GM19193 (cell line): ENCODE measurements at regions not wholly inside any gene's neighbourhood (a gene's known extent, or its start where the extent isn't known, plus 50 kb on each side); places are given as distances from the start of the nearest gene placed in this dataset.

Source experiments
- POLR2A ChIP-seq: IDR thresholded peaks from 4 replicates; pipeline ENCODE4 v1.6.1; 2011; ENCODE audit not compliant: insufficient read depth, insufficient read length; ENCODE audit errors: extremely low read depth

GRCh38 chr12:14126692-14127091 is 145.3 kb upstream of the GRIN2B start:
- no peak for TF ChIP-seq POLR2A

GRCh38 chr12:14129611-14130195 is 148.3 kb upstream of the GRIN2B start:
- no peak for TF ChIP-seq POLR2A

GRCh38 chr12:14135996-14136395 is 154.6 kb upstream of the GRIN2B start:
- no peak for TF ChIP-seq POLR2A

GRCh38 chr12:14138495-14138894 is 157.1 kb upstream of the GRIN2B start:
- no peak for TF ChIP-seq POLR2A

GRCh38 chr12:14148489-14149270 is 167.3 kb upstream of the GRIN2B start:
- TF ChIP-seq POLR2A = no peak

- no peak for TF ChIP-seq POLR2A
Observed at GRCh38 chr12:14153803-14154202, 172.4 kb upstream of the GRIN2B start.

GRCh38 chr12:14156606-14157005 is 175.2 kb upstream of the GRIN2B start:
- TF ChIP-seq POLR2A = no peak

- no peak for TF ChIP-seq POLR2A
Observed at GRCh38 chr12:14157088-14157747, 175.8 kb upstream of the GRIN2B start.

- no peak for TF ChIP-seq POLR2A
Observed at GRCh38 chr12:14164266-14164665, 182.9 kb upstream of the GRIN2B start.

GRCh38 chr12:14167005-14167628 is 185.7 kb upstream of the GRIN2B start:
- TF ChIP-seq POLR2A = no peak

GRCh38 chr12:14169281-14169680 is 187.9 kb upstream of the GRIN2B start:
- no peak for TF ChIP-seq POLR2A

- no peak for TF ChIP-seq POLR2A
Observed at GRCh38 chr12:14171106-14171505, 189.7 kb upstream of the GRIN2B start.

- no peak for TF ChIP-seq POLR2A
Observed at GRCh38 chr12:14175206-14175605, 190.3 kb upstream of the ATF7IP start.

- no peak for TF ChIP-seq POLR2A
Observed at GRCh38 chr12:14185427-14186192, 179.9 kb upstream of the ATF7IP start.

- no peak for TF ChIP-seq POLR2A
Observed at GRCh38 chr12:14186193-14186502, 179.3 kb upstream of the ATF7IP start.
